ENCODE measurements at regions not wholly inside any gene's neighbourhood (a gene's known extent, or its start where the extent isn't known, plus 50 kb on each side); places are given as distances from the start of the nearest gene placed in this dataset.

GRCh38 chr3:181971424-181971823, 259.7 kb downstream of the SOX2 start:
- intact Hi-C loops (cut with DNase I), result no loop called here
- no peak for ATAC-seq

GRCh38 chr3:181974198-181974597, 262.5 kb downstream of the SOX2 start:
- intact Hi-C loops (cut with DNase I), result no loop called here
- no peak overlapping the region for H3K4me3 ChIP-seq
- no peaks in the 10 kb centered on the region for H3K9me3 ChIP-seq
- ATAC-seq, result no peak
- TF ChIP-seq CTCF (IDR thresholded peaks at IDR 0.05), result no peak
- no peak for TF ChIP-seq POLR2A (IDR thresholded peaks at IDR 0.05)
- H3K27ac ChIP-seq, result no peak overlapping the region
- WGBS, 2 donors, result 59 to 78% methylated on average over 2 of the region's 2 CpGs
- H3K27me3 ChIP-seq, result no peaks in the 10 kb centered on the region
- no peaks in the 10 kb centered on the region for H3K4me1 ChIP-seq
- DNase-seq, result no peak
- no peaks in the 10 kb centered on the region for H3K36me3 ChIP-seq (replicated peaks in 1 of 2; ENCODE audit: insufficient read depth in 1 of 2, low read depth in 2 of 2)

More at GRCh38 chr3:181971424-181971823, 259.7 kb downstream of the SOX2 start:
- WGBS, 2 donors, result 45 to 53% methylated on average over 2 of the region's 2 CpGs
- TF ChIP-seq CTCF (IDR thresholded peaks at IDR 0.05), result no peak
- no peak for TF ChIP-seq POLR2A (IDR thresholded peaks at IDR 0.05)
- H3K4me1 ChIP-seq, result no peaks in the 10 kb centered on the region
- H3K4me3 ChIP-seq, result no peak overlapping the region
- no peaks in the 10 kb centered on the region for H3K36me3 ChIP-seq (replicated peaks in 1 of 2; ENCODE audit: insufficient read depth in 1 of 2, low read depth in 2 of 2)
- H3K27ac ChIP-seq, result no peak overlapping the region
- H3K27me3 ChIP-seq, result no peaks in the 10 kb centered on the region
- H3K9me3 ChIP-seq, result no peaks in the 10 kb centered on the region
- DNase-seq, result no peak

- Histone ChIP-seq H3K9me3 (no peaks in the 10 kb centered on the region), H3K36me3 (replicated peaks in 1 of 2; ENCODE audit: insufficient read depth in 1 of 2, low read depth in 2 of 2) (no peaks in the 10 kb centered on the region), H3K27ac (no peak overlapping the region), H3K4me3 (no peak overlapping the region), H3K4me1 (no peaks in the 10 kb centered on the region), H3K27me3 (no peaks in the 10 kb centered on the region)
- TF ChIP-seq POLR2A (IDR thresholded peaks at IDR 0.05), result no peak
- no peak for TF ChIP-seq CTCF (IDR thresholded peaks at IDR 0.05)
- ATAC-seq (no peak), DNase-seq (no peak)
- intact Hi-C loops (cut with DNase I), result no loop called here
- 46 to 53% methylated on average over 1 of the region's 1 CpG for WGBS, 2 donors
These were observed 264.8 kb downstream of the SOX2 start for GRCh38 chr3:181976526-181976925.

- no peak overlapping the region for H3K4me3 ChIP-seq
- intact Hi-C loops (cut with DNase I), result no loop called here
- WGBS, 2 donors, result 65 to 69% methylated on average over 2 of the region's 2 CpGs
- no peak for TF ChIP-seq CTCF (IDR thresholded peaks at IDR 0.05)
- TF ChIP-seq POLR2A (IDR thresholded peaks at IDR 0.05), result no peak
- H3K27me3 ChIP-seq, result no peaks in the 10 kb centered on the region
- ATAC-seq (no peak), DNase-seq (no peak)
- H3K9me3 ChIP-seq, result no peaks in the 10 kb centered on the region
- no peaks in the 10 kb centered on the region for H3K4me1 ChIP-seq
- no peak overlapping the region for H3K27ac ChIP-seq
- no peaks in the 10 kb centered on the region for H3K36me3 ChIP-seq (replicated peaks in 1 of 2; ENCODE audit: insufficient read depth in 1 of 2, low read depth in 2 of 2)
These were observed 273.7 kb downstream of the SOX2 start for GRCh38 chr3:181985386-181985785.

- DNase-seq, result no peak
- no peak overlapping the region for H3K4me3 ChIP-seq
- H3K4me1 ChIP-seq, result no peaks in the 10 kb centered on the region
- TF ChIP-seq POLR2A (IDR thresholded peaks at IDR 0.05) (no peak), CTCF (IDR thresholded peaks at IDR 0.05) (no peak)
- H3K27ac ChIP-seq, result no peak overlapping the region
- no peaks in the 10 kb centered on the region for H3K27me3 ChIP-seq
- 15 to 26% methylated on average over 4 of the region's 4 CpGs for WGBS, 2 donors
- ATAC-seq, result no peak
- H3K9me3 ChIP-seq, result no peaks in the 10 kb centered on the region
- intact Hi-C loops (cut with DNase I), result no loop called here
- H3K36me3 ChIP-seq (replicated peaks in 1 of 2; ENCODE audit: insufficient read depth in 1 of 2, low read depth in 2 of 2), result no peaks in the 10 kb centered on the region
These were observed 276.0 kb downstream of the SOX2 start for GRCh38 chr3:181987736-181988135.

Data from body of pancreas (tissue), 4 donors.